ENCODE measurements at regions not wholly inside any gene's neighbourhood (a gene's known extent, or its start where the extent isn't known, plus 50 kb on each side); places are given as distances from the start of the nearest gene placed in this dataset.

DNA sequence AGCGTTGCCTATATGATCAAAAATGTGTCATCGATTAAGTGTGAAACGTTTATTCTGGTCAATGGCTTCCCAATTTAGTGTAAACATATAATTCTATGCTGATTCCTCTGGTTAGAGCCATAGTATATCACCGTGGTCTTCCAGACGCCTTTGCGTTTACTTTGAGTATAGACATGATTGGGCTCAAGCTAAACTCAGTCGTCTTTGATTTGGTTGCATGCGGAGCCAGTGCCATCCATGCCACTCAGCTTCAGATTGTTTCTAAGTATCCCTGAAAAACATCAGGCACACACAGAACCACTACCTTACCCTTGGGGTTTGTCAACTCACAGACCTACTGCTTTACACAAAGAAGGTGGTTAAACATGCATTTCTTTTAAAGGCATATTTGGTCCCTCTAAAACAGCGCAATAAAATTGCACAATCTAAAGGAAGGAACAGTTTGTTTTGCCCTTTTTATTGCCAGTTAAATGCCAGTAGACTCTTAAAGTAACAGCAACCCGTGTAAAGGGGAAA lies 273.6 kb upstream of the KLF6 start:
- H4K20me1 ChIP-seq (ENCODE audit: control insufficient read depth, insufficient read depth, insufficient read length), result no peaks in the 10 kb centered on the region
- H3K23me2 ChIP-seq (ENCODE audit: insufficient read length, low read depth, low read length, poor library complexity, severe bottlenecking), result no peaks in the 10 kb centered on the region
- no peak overlapping the region for H4K91ac ChIP-seq (ENCODE audit: insufficient read length, low read depth, low read length)
- no peaks in the 10 kb centered on the region for H3K4me1 ChIP-seq (ENCODE audit: insufficient read depth, low read length)
- no peak overlapping the region for H3K4me3 Mint-ChIP-seq
- no peak overlapping the region for H3K23ac ChIP-seq (ENCODE audit: insufficient read length, low read depth, low read length)
- H3K27me3 Mint-ChIP-seq (ENCODE audit: low read depth), result no peaks in the 10 kb centered on the region
- H3K79me2 ChIP-seq (ENCODE audit: insufficient read depth, low read length), result no peaks in the 10 kb centered on the region
- no peak overlapping the region for H2AK5ac ChIP-seq (ENCODE audit: insufficient read length, low read length)
- H2BK120ac ChIP-seq (ENCODE audit: low read depth, low read length, poor library complexity, severe bottlenecking), result no peak overlapping the region
- no peak overlapping the region for H4K5ac ChIP-seq (ENCODE audit: insufficient read length, low read depth, low read length)
- H2BK12ac ChIP-seq (ENCODE audit: insufficient read length, low read depth, low read length), result no peak overlapping the region
- no peak overlapping the region for H3K4ac ChIP-seq (ENCODE audit: low read depth, low read length)
- no peaks in the 10 kb centered on the region for H3K9me3 ChIP-seq (ENCODE audit: control insufficient read depth, low read depth, low read length)
- no peak overlapping the region for H2BK20ac ChIP-seq (ENCODE audit: low read depth, low read length, poor library complexity, severe bottlenecking)
- H3T11ph ChIP-seq (ENCODE audit: low read length), result no peak overlapping the region
- H4K8ac ChIP-seq (replicated peaks; ENCODE audit: insufficient read length, low read depth, low read length), result no peak overlapping the region
- no CpG with 5 or more reads among the region's 10 CpGs for WGBS (ENCODE audit: extremely low coverage, insufficient read length, low lambda C conversion rate)
- no peak overlapping the region for H3K27ac Mint-ChIP-seq
- H3K27me3 ChIP-seq (ENCODE audit: insufficient read depth, low read length), result no peaks in the 10 kb centered on the region
- no peak overlapping the region for H2BK15ac ChIP-seq (ENCODE audit: low read depth, low read length)
- H2BK5ac ChIP-seq (ENCODE audit: insufficient read length, low read length), result no peak overlapping the region
- no peak for DNase-seq
- H3K56ac ChIP-seq (ENCODE audit: insufficient read length, low read depth, low read length), result no peak overlapping the region
- no peaks in the 10 kb centered on the region for H3K36me3 Mint-ChIP-seq (ENCODE audit: insufficient read depth in 1 of 3, low read depth in 3 of 3)
- no peak overlapping the region for H3K18ac ChIP-seq (ENCODE audit: insufficient read length, low read depth, low read length)
- TF ChIP-seq, protein P1, sequence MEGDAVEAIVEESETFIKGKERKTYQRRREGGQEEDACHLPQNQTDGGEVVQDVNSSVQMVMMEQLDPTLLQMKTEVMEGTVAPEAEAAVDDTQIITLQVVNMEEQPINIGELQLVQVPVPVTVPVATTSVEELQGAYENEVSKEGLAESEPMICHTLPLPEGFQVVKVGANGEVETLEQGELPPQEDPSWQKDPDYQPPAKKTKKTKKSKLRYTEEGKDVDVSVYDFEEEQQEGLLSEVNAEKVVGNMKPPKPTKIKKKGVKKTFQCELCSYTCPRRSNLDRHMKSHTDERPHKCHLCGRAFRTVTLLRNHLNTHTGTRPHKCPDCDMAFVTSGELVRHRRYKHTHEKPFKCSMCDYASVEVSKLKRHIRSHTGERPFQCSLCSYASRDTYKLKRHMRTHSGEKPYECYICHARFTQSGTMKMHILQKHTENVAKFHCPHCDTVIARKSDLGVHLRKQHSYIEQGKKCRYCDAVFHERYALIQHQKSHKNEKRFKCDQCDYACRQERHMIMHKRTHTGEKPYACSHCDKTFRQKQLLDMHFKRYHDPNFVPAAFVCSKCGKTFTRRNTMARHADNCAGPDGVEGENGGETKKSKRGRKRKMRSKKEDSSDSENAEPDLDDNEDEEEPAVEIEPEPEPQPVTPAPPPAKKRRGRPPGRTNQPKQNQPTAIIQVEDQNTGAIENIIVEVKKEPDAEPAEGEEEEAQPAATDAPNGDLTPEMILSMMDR (conservative IDR thresholded peaks at IDR 0.05), result no peak
- no peak overlapping the region for H3K9ac ChIP-seq (ENCODE audit: extremely low read depth, insufficient read length, low read length)
- H3K27ac ChIP-seq (ENCODE audit: insufficient read length, low read depth, low read length), result no peak overlapping the region
- H3K4me1 Mint-ChIP-seq, result peaks cover 0 to 5% of the 10 kb centered on the region in 2 experiments; a peak in 2 of 4 replicates
- H3K4me2 ChIP-seq (ENCODE audit: insufficient read depth, insufficient read length, low read length), result no peak overlapping the region
- H2AFZ ChIP-seq (ENCODE audit: low read length), result no peak overlapping the region
- no peak overlapping the region for H3K14ac ChIP-seq (ENCODE audit: insufficient read depth, low read length)
- no peaks in the 10 kb centered on the region for H3K9me3 Mint-ChIP-seq
- H3K79me1 ChIP-seq (ENCODE audit: insufficient read depth, low read depth, low read length, poor library complexity, severe bottlenecking), result no peaks in the 10 kb centered on the region
